ENCODE measurements at regions not wholly inside any gene's neighbourhood (a gene's known extent, or its start where the extent isn't known, plus 50 kb on each side); places are given as distances from the start of the nearest gene placed in this dataset.

DNA sequence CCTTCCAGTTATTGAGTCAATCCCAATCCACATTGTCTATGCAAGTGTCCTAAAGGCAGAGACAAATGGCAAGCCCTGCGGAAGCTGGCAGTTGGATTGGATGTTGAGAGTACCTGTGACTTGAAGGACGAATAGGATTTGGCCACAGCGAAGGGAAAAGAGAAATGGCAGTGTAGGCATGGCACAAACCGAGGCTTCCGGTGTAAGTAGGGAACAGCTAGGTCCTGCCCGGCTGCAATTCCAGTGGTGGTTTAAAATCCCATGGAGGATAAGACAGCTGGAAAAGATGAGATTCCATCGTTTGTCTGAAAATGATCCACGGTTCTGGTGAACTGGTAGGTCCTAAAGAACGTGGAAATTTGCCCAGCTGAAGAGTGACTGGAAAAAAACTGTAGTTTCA lies 296.2 kb downstream of the TCERG1L start:
- FAIRE-seq (peak; percentile 55), DNase-seq (ENCODE audit: low read depth) (no peak)
- Histone ChIP-seq H3K27me3 (ENCODE audit: control insufficient read depth, insufficient read depth, low read length) (no peaks in the 10 kb centered on the region), H3K36me3 (ENCODE audit: control insufficient read depth, insufficient read depth, low read length) (no peaks in the 10 kb centered on the region), H3K4me3 (ENCODE audit: low read depth, low read length) (no peak overlapping the region)
- TF ChIP-seq, protein P1, sequence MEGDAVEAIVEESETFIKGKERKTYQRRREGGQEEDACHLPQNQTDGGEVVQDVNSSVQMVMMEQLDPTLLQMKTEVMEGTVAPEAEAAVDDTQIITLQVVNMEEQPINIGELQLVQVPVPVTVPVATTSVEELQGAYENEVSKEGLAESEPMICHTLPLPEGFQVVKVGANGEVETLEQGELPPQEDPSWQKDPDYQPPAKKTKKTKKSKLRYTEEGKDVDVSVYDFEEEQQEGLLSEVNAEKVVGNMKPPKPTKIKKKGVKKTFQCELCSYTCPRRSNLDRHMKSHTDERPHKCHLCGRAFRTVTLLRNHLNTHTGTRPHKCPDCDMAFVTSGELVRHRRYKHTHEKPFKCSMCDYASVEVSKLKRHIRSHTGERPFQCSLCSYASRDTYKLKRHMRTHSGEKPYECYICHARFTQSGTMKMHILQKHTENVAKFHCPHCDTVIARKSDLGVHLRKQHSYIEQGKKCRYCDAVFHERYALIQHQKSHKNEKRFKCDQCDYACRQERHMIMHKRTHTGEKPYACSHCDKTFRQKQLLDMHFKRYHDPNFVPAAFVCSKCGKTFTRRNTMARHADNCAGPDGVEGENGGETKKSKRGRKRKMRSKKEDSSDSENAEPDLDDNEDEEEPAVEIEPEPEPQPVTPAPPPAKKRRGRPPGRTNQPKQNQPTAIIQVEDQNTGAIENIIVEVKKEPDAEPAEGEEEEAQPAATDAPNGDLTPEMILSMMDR (IDR thresholded peaks at IDR 0.05; ENCODE audit: insufficient read depth, low read length, severe bottlenecking) = no peak

DNA sequence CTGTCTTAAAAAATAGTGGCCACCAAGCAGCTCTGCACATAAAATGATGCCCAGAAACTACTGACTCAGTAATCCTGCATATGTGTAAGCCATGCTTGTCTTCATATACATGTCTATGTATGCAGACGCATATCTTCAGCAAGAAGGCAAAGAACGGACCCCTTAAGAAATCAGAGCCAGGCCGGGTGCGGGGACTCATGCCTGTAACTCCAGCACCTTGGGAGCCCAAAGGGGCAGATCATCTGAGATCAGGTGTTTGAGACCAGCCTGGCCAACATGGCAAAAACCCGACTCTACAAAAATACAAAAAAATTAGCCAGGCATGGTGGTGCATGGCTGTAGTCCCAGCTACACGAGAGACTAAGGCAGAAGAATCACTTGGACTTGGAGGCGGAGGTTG lies 295.0 kb downstream of the TCERG1L start:
- Histone ChIP-seq H3K36me3 (ENCODE audit: control insufficient read depth, insufficient read depth, low read length) (no peaks in the 10 kb centered on the region), H3K27me3 (ENCODE audit: control insufficient read depth, insufficient read depth, low read length) (no peaks in the 10 kb centered on the region), H3K4me3 (ENCODE audit: low read depth, low read length) (no peak overlapping the region)
- DNase-seq (ENCODE audit: low read depth) = no peak
- FAIRE-seq = no peak
- TF ChIP-seq, protein P1 (IDR thresholded peaks at IDR 0.05; ENCODE audit: insufficient read depth, low read length, severe bottlenecking) = no peak

DNA sequence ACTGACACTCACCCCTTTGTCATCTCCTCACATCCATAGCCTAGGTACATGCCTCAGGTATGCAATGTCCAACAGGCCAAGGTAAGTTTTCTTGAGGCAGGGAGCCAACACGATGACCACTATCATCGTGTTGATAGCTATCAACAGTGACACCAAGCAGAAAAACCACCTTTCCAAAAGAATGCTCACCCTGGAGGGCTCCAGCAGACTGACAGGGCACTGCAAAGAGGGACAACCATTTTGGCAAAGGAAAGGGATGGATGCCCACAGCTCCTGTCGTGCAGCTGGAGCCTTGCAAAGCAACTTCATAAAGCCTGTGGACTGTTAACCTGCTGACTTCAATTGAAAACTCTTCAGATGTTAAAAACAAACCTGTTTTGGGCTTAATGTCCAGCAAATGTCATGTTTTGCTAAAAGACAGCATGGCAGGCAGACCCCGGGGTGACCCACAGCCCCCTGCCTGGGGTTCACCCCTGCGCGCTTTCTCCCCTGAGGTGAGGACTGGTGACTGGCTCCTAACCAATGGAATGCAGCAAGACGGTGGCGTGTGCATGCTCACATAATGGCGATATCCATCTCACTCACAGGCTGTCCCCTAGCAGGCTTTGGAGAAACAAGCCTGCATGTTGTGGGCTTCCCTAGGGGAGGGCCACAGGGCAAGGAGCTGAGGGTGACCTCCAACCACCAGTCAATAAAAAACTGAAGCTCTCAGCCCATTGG lies 293.8 kb downstream of the TCERG1L start:
- Histone ChIP-seq H3K27me3 (ENCODE audit: control insufficient read depth, insufficient read depth, low read length) (no peaks in the 10 kb centered on the region), H3K4me3 (ENCODE audit: low read depth, low read length) (no peak overlapping the region), H3K36me3 (ENCODE audit: control insufficient read depth, insufficient read depth, low read length) (no peaks in the 10 kb centered on the region)
- TF ChIP-seq, protein P1 (IDR thresholded peaks at IDR 0.05; ENCODE audit: insufficient read depth, low read length, severe bottlenecking) = no peak
- DNase-seq (ENCODE audit: low read depth) (no peak), FAIRE-seq (peak; percentile 64)

DNA sequence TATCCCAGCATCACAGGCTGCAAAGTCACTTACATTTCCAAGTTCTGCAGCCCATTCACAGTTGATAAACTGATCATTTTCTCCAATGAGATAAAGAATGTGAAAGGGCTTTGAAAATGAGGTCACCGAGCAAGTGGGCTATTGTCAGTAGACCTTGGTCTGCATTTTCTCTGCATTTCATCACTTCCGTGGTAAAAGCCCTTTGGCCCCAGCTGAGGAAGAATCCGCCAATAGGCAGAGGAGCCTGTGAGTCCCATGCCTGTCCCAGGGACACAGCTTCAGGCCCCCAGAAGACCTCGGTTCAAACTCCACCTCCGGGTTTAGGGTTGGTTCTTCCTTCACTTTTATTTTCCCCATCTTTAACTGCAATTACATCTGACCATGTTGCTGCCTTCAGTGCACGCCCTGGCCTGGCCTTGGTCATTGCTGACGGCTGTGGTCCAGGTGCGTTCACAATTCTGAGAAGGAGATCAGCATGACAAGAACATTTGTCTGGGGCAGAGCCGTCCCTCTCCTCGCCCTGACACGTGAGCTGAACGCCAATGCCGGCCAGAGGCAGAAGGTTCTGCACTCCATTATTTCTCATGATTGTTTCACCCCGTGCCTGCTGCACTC lies 292.5 kb downstream of the TCERG1L start:
- Histone ChIP-seq H3K36me3 (ENCODE audit: control insufficient read depth, insufficient read depth, low read length) (no peaks in the 10 kb centered on the region), H3K27me3 (ENCODE audit: control insufficient read depth, insufficient read depth, low read length) (no peaks in the 10 kb centered on the region), H3K4me3 (ENCODE audit: low read depth, low read length) (no peak overlapping the region)
- DNase-seq (ENCODE audit: low read depth) (no peak), FAIRE-seq (no peak)
- TF ChIP-seq, protein P1 (IDR thresholded peaks at IDR 0.05; ENCODE audit: insufficient read depth, low read length, severe bottlenecking) = no peak

DNA sequence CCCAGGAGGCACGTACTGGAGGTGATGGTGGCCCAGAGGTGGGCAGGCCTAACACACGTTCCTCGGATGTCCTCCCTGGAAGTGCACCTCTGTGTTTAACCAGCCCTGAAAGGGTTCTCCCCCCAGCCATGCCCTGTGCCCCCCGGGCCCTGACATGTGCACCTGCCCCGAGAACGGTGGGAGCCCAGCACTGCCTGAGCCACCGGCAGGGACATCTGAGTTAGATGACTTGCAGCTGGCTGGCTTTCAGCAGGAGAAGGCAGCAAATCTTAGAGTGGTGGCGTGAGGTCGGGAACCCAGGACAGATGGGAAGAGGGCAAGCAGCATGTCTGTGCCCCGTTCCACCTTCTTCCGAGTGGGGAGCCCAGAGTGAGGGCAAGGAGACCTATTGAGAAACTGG lies 291.8 kb downstream of the TCERG1L start:
- Histone ChIP-seq H3K27me3 (ENCODE audit: control insufficient read depth, insufficient read depth, low read length) (no peaks in the 10 kb centered on the region), H3K4me3 (ENCODE audit: low read depth, low read length) (no peak overlapping the region), H3K36me3 (ENCODE audit: control insufficient read depth, insufficient read depth, low read length) (no peaks in the 10 kb centered on the region)
- FAIRE-seq (no peak), DNase-seq (ENCODE audit: low read depth) (no peak)
- TF ChIP-seq, protein P1 (IDR thresholded peaks at IDR 0.05; ENCODE audit: insufficient read depth, low read length, severe bottlenecking) = no peak

Data from bronchial epithelial cell (primary cell).